ENCODE measurements at regions not wholly inside any gene's neighbourhood (a gene's known extent, or its start where the extent isn't known, plus 50 kb on each side); places are given as distances from the start of the nearest gene placed in this dataset.

GRCh38 chr2:111664275-111664850, 219.6 kb downstream of the ANAPC1 start:
- TF ChIP-seq CTCF (IDR thresholded peaks at IDR 0.05; ENCODE audit: insufficient read depth, low read length): no peak
- no peak for TF ChIP-seq GABPA (IDR thresholded peaks at IDR 0.05; ENCODE audit: low read depth)
- no peak for TF ChIP-seq REST (IDR thresholded peaks at IDR 0.05; ENCODE audit: insufficient replicate concordance, low read depth)
- TF ChIP-seq POLR2AphosphoS5 (IDR thresholded peaks at IDR 0.05; ENCODE audit: low read depth): no peak
